K562 (cell line): ENCODE measurements at regions not wholly inside any gene's neighbourhood (a gene's known extent, or its start where the extent isn't known, plus 50 kb on each side); places are given as distances from the start of the nearest gene placed in this dataset.

Experiments
- ATAC-seq: fragments of 200-7000 bp; cut with Tn5 transposase; 3 replicates; pipeline ENCODE4 v1.9.1; 2020; ENCODE audit warnings: moderate library complexity
- BruUV-seq: library from RNA; stranded (reverse); fragments of 400-500 nt; replicated peaks from 2 replicates; lab custom pipeline; 2021; lab: Mats Ljungman, UMichigan
- CTCF ChIA-PET: fragments of 300-600 bp; formaldehyde crosslinking; extraction: SDS; loops from one replicate; lab custom pipeline; 2021; ENCODE audit warnings: low intra/inter-chr PET ratio; lab: Yijun Ruan, JAX
- POLR2A ChIA-PET: fragments of 300-600, 350-650 bp; sonication (Branson Sonifier 250); formaldehyde crosslinking; extraction: SDS; loops from one replicate; lab custom pipeline; 2021; ENCODE audit warnings: antibody characterized with exemption, inconsistent platforms; lab: Yijun Ruan, JAX
- DNase-seq, 4 experiments: peaks; one replicate each; pipeline versions ENCODE4 v3.0.0 to v3.0.0-alpha.2; 2011 to 2018; ENCODE audit warnings: low spot score in 3 of 4, mixed read lengths in 3 of 4; ENCODE audit errors: extremely low read depth in 1 of 4
- FAIRE-seq: peaks from 2 replicates; lab custom pipeline; 2011; peaks lifted over from hg19 to GRCh38; lab: Jason Lieb, UNC
- H2AFZ ChIP-seq: 2 replicates; pipeline ENCODE4 v1.6.0; 2011; ENCODE audit warnings: low read depth, low read length, control low read depth, inconsistent platforms
- H3K27ac ChIP-seq: fragments of 200-600 bp; 3 replicates; pipeline ENCODE4 v1.8.0; 2011; ENCODE audit warnings: low read depth, mild to moderate bottlenecking, control low read depth, inconsistent platforms, low read length, moderate library complexity, mixed read lengths; ENCODE audit errors: extremely low read depth
- H3K27me3 ChIP-seq, 2 experiments: fragments of 300-600 bp in 1 of 2; 2 replicates in 1 of 2; 3 replicates in 1 of 2; pipeline versions ENCODE4 v1.6.0 to v1.8.0; 2011; ENCODE audit warnings: inconsistent platforms in 2 of 2, low read length in 2 of 2, mild to moderate bottlenecking in 1 of 2, mixed read lengths in 1 of 2, moderate library complexity in 1 of 2; ENCODE audit not compliant: control insufficient read depth in 2 of 2, insufficient read depth in 2 of 2
- H3K36me3 ChIP-seq: fragments of 300-600 bp; 3 replicates; pipeline ENCODE4 v1.8.0; 2011; ENCODE audit warnings: mild to moderate bottlenecking, low read length, inconsistent platforms; ENCODE audit not compliant: control insufficient read depth, insufficient read depth
- H3K4me1 ChIP-seq, 2 experiments: fragments of 200-600 bp in 1 of 2; replicated peaks in 1 of 2; 2 replicates in 1 of 2; 3 replicates in 1 of 2; pipeline versions ENCODE4 v1.5.1 to v1.8.0; 2011; ENCODE audit warnings: inconsistent platforms in 2 of 2, low read length in 2 of 2, mild to moderate bottlenecking in 1 of 2, mixed read lengths in 1 of 2, moderate library complexity in 1 of 2; ENCODE audit not compliant: control insufficient read depth in 2 of 2, insufficient read depth in 2 of 2
- H3K4me2 ChIP-seq: 2 replicates; pipeline ENCODE4 v1.6.1; 2011; ENCODE audit warnings: low read length, control low read depth, inconsistent platforms, mixed read lengths; ENCODE audit not compliant: insufficient read depth
- H3K4me3 ChIP-seq: fragments of 200-600 bp; sonication (generic), shearing (Covaris generic); 2 replicates; pipeline ENCODE4 v1.5.1; 2016; ENCODE audit warnings: control low read depth, inconsistent platforms
- H3K79me2 ChIP-seq: fragments of 200-600 bp; 3 replicates; pipeline ENCODE4 v1.8.0; 2011; ENCODE audit warnings: low read length, inconsistent platforms; ENCODE audit not compliant: control insufficient read depth, insufficient read depth
- H3K9ac ChIP-seq, 2 experiments: 2 replicates each; pipeline versions ENCODE4 v1.6.0 to v1.6.1; 2011; ENCODE audit warnings: low read depth in 2 of 2, low read length in 2 of 2, control low read depth in 1 of 2, inconsistent platforms in 1 of 2, mild to moderate bottlenecking in 1 of 2, mixed read lengths in 1 of 2; ENCODE audit not compliant: insufficient read depth in 1 of 2
- H3K9me1 ChIP-seq: one replicate; pipeline ENCODE4 v1.6.0; 2011; ENCODE audit warnings: inconsistent platforms, mild to moderate bottlenecking, low read length, moderate library complexity; ENCODE audit not compliant: control insufficient read depth, insufficient read depth
- H3K9me3 ChIP-seq: replicated peaks from 2 replicates; pipeline ENCODE4 v1.5.1; 2011; ENCODE audit warnings: low read depth, low read length, inconsistent platforms; ENCODE audit not compliant: control insufficient read depth, insufficient read depth
- H4K20me1 ChIP-seq: replicated peaks from 2 replicates; pipeline ENCODE4 v1.6.1; 2011; ENCODE audit warnings: low read length, inconsistent platforms, mixed read lengths; ENCODE audit not compliant: control insufficient read depth, insufficient read depth
- ASH1L ChIP-seq: fragments of 450-650 bp; IDR thresholded peaks from 2 replicates; pipeline ENCODE4 v1.6.1; 2018; ENCODE audit warnings: borderline replicate concordance, mild to moderate bottlenecking, low read depth; ENCODE audit not compliant: partially characterized antibody
- CBFA2T3 ChIP-seq: fragments of 450-650 bp; IDR thresholded peaks from 2 replicates; pipeline ENCODE4 v1.6.1; 2017
- HNRNPLL ChIP-seq: fragments of 200-400 bp; formaldehyde crosslinking; IDR thresholded peaks from 2 replicates; pipeline ENCODE4 v1.6.1; 2017; ENCODE audit warnings: low read length, low read depth, mild to moderate bottlenecking; ENCODE audit not compliant: poor library complexity, severe bottlenecking
- HOXB6 ChIP-seq: fragments of 250-450 bp; sonication (Bioruptor Pico); IDR thresholded peaks from 2 replicates; pipeline ENCODE4 v1.5.1; 2022; ENCODE audit warnings: mild to moderate bottlenecking, borderline replicate concordance
- LARP7 ChIP-seq: fragments of 450-650 bp; IDR thresholded peaks from 2 replicates; pipeline ENCODE4 v1.6.1; 2016
- ZNF408 ChIP-seq: fragments of 250-450 bp; sonication (Bioruptor Pico); IDR thresholded peaks from 2 replicates; pipeline ENCODE4 v1.4.0; 2020; ENCODE audit warnings: low read depth, mild to moderate bottlenecking, moderate library complexity
- ZNF717 ChIP-seq: fragments of 250-450 bp; sonication (Bioruptor Pico); IDR thresholded peaks from 2 replicates; pipeline ENCODE4 v1.5.0; 2021
- in situ Hi-C: fragments of 300-500 bp; cut with MboI; formaldehyde crosslinking; loops from 4 replicates; pipeline ENCODE4 v1.15.0; 2018; ENCODE audit warnings: inconsistent platforms, mixed read lengths
- intact Hi-C: fragments of 100-400 bp; cut with micrococcal nuclease; formaldehyde crosslinking; loops from 2 replicates; pipeline ENCODE4 v1.14.2; 2022
- TF ChIP-seq, protein P1 (sequence below): fragments of 450-650 bp; IDR thresholded peaks from 2 replicates; pipeline ENCODE4 v1.7.1; 2018; ENCODE audit warnings: mild to moderate bottlenecking, low read depth; ENCODE audit not compliant: partially characterized antibody
- TF ChIP-seq, protein P2 (sequence below): fragments of 450-650 bp; IDR thresholded peaks from 2 replicates; pipeline ENCODE4 v1.6.1; 2017; ENCODE audit warnings: antibody characterized with exemption, mild to moderate bottlenecking

DNA sequence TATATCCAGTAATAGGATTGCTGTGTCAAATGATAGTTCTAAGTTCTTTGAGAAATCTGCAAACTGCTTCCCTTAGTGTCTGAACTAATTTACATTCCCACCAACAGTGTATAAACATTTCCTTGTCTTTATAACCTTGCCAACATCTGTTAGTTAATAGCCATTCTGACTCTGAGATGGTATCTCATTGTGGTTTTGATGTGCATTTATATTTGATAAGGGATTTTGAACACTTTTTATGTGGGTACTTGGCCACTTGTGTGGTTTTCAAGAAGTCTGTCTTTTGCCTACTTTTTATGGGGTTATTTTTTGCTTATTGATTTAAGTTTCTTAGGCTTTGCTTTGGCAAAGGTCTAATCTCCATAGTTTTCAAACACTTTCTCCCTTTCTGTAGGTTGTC lies 189.9 kb upstream of the CXCL13 start:
- POLR2A ChIA-PET = interaction anchor here (0.6 to 0.8 kb wide), 2 partner anchors 10 to 938 kb away, joined by 3 to 5 read pairs; no protein-coding TSS in a partner anchor

More for the DNA sequence above, 189.9 kb upstream of the CXCL13 start:
- DNase-seq (no peak), ATAC-seq (no peak), FAIRE-seq (no peak)
- Histone ChIP-seq H3K9me3 (no peaks in the 10 kb centered on the region), H4K20me1 (no peaks in the 10 kb centered on the region), H3K4me1 (no peaks in the 10 kb centered on the region), H3K27me3 (peaks cover 0 to 10% of the 10 kb centered on the region in 2 experiments; a peak in 1 of 5 replicates), H3K79me2 (no peaks in the 10 kb centered on the region), H3K9me1 (no peaks in the 10 kb centered on the region), H3K36me3 (no peaks in the 10 kb centered on the region), H3K4me3 (no peak overlapping the region), H3K27ac (no peak overlapping the region), H2AFZ (no peak overlapping the region), H3K4me2 (no peak overlapping the region), H3K9ac (no peak overlapping the region)
- no TSS peak for BruUV-seq
- intact Hi-C loops = no loop called here
- TF ChIP-seq, protein P1, sequence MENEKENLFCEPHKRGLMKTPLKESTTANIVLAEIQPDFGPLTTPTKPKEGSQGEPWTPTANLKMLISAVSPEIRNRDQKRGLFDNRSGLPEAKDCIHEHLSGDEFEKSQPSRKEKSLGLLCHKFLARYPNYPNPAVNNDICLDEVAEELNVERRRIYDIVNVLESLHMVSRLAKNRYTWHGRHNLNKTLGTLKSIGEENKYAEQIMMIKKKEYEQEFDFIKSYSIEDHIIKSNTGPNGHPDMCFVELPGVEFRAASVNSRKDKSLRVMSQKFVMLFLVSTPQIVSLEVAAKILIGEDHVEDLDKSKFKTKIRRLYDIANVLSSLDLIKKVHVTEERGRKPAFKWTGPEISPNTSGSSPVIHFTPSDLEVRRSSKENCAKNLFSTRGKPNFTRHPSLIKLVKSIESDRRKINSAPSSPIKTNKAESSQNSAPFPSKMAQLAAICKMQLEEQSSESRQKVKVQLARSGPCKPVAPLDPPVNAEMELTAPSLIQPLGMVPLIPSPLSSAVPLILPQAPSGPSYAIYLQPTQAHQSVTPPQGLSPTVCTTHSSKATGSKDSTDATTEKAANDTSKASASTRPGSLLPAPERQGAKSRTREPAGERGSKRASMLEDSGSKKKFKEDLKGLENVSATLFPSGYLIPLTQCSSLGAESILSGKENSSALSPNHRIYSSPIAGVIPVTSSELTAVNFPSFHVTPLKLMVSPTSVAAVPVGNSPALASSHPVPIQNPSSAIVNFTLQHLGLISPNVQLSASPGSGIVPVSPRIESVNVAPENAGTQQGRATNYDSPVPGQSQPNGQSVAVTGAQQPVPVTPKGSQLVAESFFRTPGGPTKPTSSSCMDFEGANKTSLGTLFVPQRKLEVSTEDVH = no peak
- TF ChIP-seq, protein P2, sequence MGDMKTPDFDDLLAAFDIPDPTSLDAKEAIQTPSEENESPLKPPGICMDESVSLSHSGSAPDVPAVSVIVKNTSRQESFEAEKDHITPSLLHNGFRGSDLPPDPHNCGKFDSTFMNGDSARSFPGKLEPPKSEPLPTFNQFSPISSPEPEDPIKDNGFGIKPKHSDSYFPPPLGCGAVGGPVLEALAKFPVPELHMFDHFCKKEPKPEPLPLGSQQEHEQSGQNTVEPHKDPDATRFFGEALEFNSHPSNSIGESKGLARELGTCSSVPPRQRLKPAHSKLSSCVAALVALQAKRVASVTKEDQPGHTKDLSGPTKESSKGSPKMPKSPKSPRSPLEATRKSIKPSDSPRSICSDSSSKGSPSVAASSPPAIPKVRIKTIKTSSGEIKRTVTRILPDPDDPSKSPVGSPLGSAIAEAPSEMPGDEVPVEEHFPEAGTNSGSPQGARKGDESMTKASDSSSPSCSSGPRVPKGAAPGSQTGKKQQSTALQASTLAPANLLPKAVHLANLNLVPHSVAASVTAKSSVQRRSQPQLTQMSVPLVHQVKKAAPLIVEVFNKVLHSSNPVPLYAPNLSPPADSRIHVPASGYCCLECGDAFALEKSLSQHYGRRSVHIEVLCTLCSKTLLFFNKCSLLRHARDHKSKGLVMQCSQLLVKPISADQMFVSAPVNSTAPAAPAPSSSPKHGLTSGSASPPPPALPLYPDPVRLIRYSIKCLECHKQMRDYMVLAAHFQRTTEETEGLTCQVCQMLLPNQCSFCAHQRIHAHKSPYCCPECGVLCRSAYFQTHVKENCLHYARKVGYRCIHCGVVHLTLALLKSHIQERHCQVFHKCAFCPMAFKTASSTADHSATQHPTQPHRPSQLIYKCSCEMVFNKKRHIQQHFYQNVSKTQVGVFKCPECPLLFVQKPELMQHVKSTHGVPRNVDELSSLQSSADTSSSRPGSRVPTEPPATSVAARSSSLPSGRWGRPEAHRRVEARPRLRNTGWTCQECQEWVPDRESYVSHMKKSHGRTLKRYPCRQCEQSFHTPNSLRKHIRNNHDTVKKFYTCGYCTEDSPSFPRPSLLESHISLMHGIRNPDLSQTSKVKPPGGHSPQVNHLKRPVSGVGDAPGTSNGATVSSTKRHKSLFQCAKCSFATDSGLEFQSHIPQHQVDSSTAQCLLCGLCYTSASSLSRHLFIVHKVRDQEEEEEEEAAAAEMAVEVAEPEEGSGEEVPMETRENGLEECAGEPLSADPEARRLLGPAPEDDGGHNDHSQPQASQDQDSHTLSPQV = no peak
- no peak for TF ChIP-seq LARP7
- TF ChIP-seq ASH1L = no peak
- TF ChIP-seq ZNF717 (CRISPR knock-in tag) = no peak
- TF ChIP-seq CBFA2T3 = no peak
- TF ChIP-seq HOXB6 = no peak
- TF ChIP-seq ZNF408 (CRISPR knock-in tag) = no peak
- no peak for TF ChIP-seq HNRNPLL
- CTCF ChIA-PET = no interaction called here
- in situ Hi-C loops = no loop called here
